Peyer's patch (tissue), 4 donors: ENCODE measurements at regions not wholly inside any gene's neighbourhood (a gene's known extent, or its start where the extent isn't known, plus 50 kb on each side); places are given as distances from the start of the nearest gene placed in this dataset.

Experiments
- POLR2A ChIP-seq, 2 donors: fragments of 450-650 bp; IDR thresholded peaks; one replicate each; pipeline ENCODE4 v1.5.1; 2017; ENCODE audit warnings: antibody characterized with exemption in 2 of 2, mild to moderate bottlenecking in 2 of 2, moderate library complexity in 2 of 2
- TF ChIP-seq, protein P1 (sequence below), 6 experiments: fragments of 450-650 bp in 4 of 6; fragments of 200-600 bp in 2 of 6; sonication (generic) in 1 of 6; IDR thresholded peaks; one replicate each; pipeline ENCODE4 v1.5.1; 2017 to 2019; ENCODE audit warnings: antibody characterized with exemption in 6 of 6, mild to moderate bottlenecking in 3 of 6, moderate library complexity in 1 of 6

DNA sequence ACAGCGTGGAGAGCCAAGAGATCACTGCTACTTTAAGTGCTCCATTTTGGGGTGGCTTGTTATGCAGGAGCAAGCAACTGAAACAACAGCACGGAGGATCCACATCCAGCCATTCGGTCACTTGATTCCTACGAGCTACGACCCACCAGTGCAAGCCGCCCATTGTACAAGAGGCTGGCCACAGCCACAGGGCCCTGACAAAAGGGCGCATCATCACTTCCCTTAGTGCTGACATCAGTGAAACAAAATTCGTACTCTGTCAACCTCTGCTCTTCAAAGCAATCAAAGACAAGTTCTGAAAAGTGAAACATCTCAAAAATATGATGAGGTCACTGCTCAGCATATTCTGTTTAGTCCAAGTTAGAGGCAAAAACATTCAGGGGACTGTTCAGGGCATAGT lies 168.4 kb downstream of the GADD45G start:
- TF ChIP-seq, protein P1, sequence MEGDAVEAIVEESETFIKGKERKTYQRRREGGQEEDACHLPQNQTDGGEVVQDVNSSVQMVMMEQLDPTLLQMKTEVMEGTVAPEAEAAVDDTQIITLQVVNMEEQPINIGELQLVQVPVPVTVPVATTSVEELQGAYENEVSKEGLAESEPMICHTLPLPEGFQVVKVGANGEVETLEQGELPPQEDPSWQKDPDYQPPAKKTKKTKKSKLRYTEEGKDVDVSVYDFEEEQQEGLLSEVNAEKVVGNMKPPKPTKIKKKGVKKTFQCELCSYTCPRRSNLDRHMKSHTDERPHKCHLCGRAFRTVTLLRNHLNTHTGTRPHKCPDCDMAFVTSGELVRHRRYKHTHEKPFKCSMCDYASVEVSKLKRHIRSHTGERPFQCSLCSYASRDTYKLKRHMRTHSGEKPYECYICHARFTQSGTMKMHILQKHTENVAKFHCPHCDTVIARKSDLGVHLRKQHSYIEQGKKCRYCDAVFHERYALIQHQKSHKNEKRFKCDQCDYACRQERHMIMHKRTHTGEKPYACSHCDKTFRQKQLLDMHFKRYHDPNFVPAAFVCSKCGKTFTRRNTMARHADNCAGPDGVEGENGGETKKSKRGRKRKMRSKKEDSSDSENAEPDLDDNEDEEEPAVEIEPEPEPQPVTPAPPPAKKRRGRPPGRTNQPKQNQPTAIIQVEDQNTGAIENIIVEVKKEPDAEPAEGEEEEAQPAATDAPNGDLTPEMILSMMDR (IDR thresholded peaks at IDR 0.05): no peak
- TF ChIP-seq POLR2A (IDR thresholded peaks at IDR 0.05): no peak
